Vagina (tissue), 2 donors: ENCODE measurements at regions not wholly inside any gene's neighbourhood (a gene's known extent, or its start where the extent isn't known, plus 50 kb on each side); places are given as distances from the start of the nearest gene placed in this dataset.

Experiments
- DNase-seq, 2 donors: peaks; one replicate each; pipeline ENCODE4 v3.0.0-alpha.2; 2017; ENCODE audit errors: extremely low spot score in 2 of 2
- H3K27ac ChIP-seq: fragments of 200-600 bp; sonication (generic); one replicate; pipeline ENCODE4 v1.5.1; 2019
- H3K27me3 ChIP-seq: fragments of 200-600 bp; sonication (generic); one replicate; pipeline ENCODE4 v1.5.1; 2019
- H3K36me3 ChIP-seq, 2 donors: fragments of 200-600 bp; sonication (generic); one replicate each; pipeline ENCODE4 v1.5.1; 2017 to 2019
- H3K4me1 ChIP-seq: fragments of 200-600 bp; sonication (generic); one replicate; pipeline ENCODE4 v1.5.1; 2019
- H3K4me3 ChIP-seq, 2 donors: fragments of 200-600 bp; sonication (generic); 1 replicate in 1 of 2; 2 replicates in 1 of 2; pipeline ENCODE4 v1.5.1; 2016 to 2019
- H3K9me3 ChIP-seq: fragments of 200-600 bp; sonication (generic); one replicate; pipeline ENCODE4 v1.5.1; 2019
- CTCF ChIP-seq, 3 experiments: fragments of 450-650 bp in 2 of 3; fragments of 200-600 bp in 1 of 3; sonication (generic) in 1 of 3; IDR thresholded peaks; one replicate each; pipeline ENCODE4 v1.5.1; 2017 to 2019; ENCODE audit warnings: antibody characterized with exemption in 3 of 3, mild to moderate bottlenecking in 2 of 3, moderate library complexity in 2 of 3
- POLR2A ChIP-seq, 2 donors: fragments of 450-650 bp; IDR thresholded peaks; one replicate each; pipeline ENCODE4 v1.6.1; 2017; ENCODE audit warnings: antibody characterized with exemption in 2 of 2, mild to moderate bottlenecking in 2 of 2, moderate library complexity in 2 of 2
- POLR2AphosphoS5 ChIP-seq, 2 donors: sonication (generic); formaldehyde crosslinking; IDR thresholded peaks; one replicate each; pipeline ENCODE4 v1.9.0; 2017; ENCODE audit warnings: antibody characterized with exemption in 2 of 2, mild to moderate bottlenecking in 2 of 2, low read depth in 1 of 2; ENCODE audit not compliant: insufficient read depth in 1 of 2
- intact Hi-C: fragments of 100-400 bp; cut with DNase I; formaldehyde crosslinking; loops from one replicate; pipeline ENCODE4 v1.15.1; 2023

GRCh38 chr10:100615908-100616307 is 80.2 kb downstream of the HIF1AN start:
- TF ChIP-seq POLR2A (IDR thresholded peaks at IDR 0.05) (no peak), POLR2AphosphoS5 (IDR thresholded peaks at IDR 0.05; ENCODE audit: insufficient read depth in 1 of 2, low read depth in 1 of 2) (no peak), CTCF (IDR thresholded peaks at IDR 0.05) (no peak)
- H3K4me3 ChIP-seq, result no peak overlapping the region
- no peaks in the 10 kb centered on the region for H3K9me3 ChIP-seq
- H3K36me3 ChIP-seq, result no peaks in the 10 kb centered on the region
- DNase-seq, result no peak
- no peaks in the 10 kb centered on the region for H3K4me1 ChIP-seq
- intact Hi-C loops, result no loop called here
- H3K27ac ChIP-seq, result no peak overlapping the region
- no peaks in the 10 kb centered on the region for H3K27me3 ChIP-seq

GRCh38 chr10:100618091-100618615 is 82.4 kb downstream of the HIF1AN start:
- intact Hi-C loops, result no loop called here
- Histone ChIP-seq H3K9me3 (no peaks in the 10 kb centered on the region), H3K27me3 (peaks cover 10% of the 10 kb centered on the region), H3K4me1 (no peaks in the 10 kb centered on the region), H3K27ac (no peak overlapping the region), H3K36me3 (no peaks in the 10 kb centered on the region), H3K4me3 (no peak overlapping the region)
- TF ChIP-seq CTCF (IDR thresholded peaks at IDR 0.05) (no peak), POLR2A (IDR thresholded peaks at IDR 0.05) (no peak), POLR2AphosphoS5 (IDR thresholded peaks at IDR 0.05; ENCODE audit: insufficient read depth in 1 of 2, low read depth in 1 of 2) (no peak)
- no peak for DNase-seq

- intact Hi-C loops, result no loop called here
- H3K27me3 ChIP-seq, result peaks cover 10% of the 10 kb centered on the region
- DNase-seq, result no peak
- no peaks in the 10 kb centered on the region for H3K36me3 ChIP-seq
- no peaks in the 10 kb centered on the region for H3K9me3 ChIP-seq
- no peak for TF ChIP-seq CTCF (IDR thresholded peaks at IDR 0.05)
- no peak for TF ChIP-seq POLR2AphosphoS5 (IDR thresholded peaks at IDR 0.05; ENCODE audit: insufficient read depth in 1 of 2, low read depth in 1 of 2)
- no peak for TF ChIP-seq POLR2A (IDR thresholded peaks at IDR 0.05)
- no peaks in the 10 kb centered on the region for H3K4me1 ChIP-seq
- H3K27ac ChIP-seq, result no peak overlapping the region
- H3K4me3 ChIP-seq, result no peak overlapping the region
Measured at GRCh38 chr10:100618632-100619255, 83.0 kb downstream of the HIF1AN start.

GRCh38 chr10:100620087-100620835 is 84.5 kb downstream of the HIF1AN start:
- intact Hi-C loops, result no loop called here
- Histone ChIP-seq H3K9me3 (no peaks in the 10 kb centered on the region), H3K4me3 (no peak overlapping the region), H3K36me3 (no peaks in the 10 kb centered on the region), H3K27ac (no peak overlapping the region), H3K4me1 (no peaks in the 10 kb centered on the region), H3K27me3 (peaks cover 10% of the 10 kb centered on the region)
- no peak for DNase-seq
- TF ChIP-seq CTCF (IDR thresholded peaks at IDR 0.05) (no peak), POLR2A (IDR thresholded peaks at IDR 0.05) (no peak), POLR2AphosphoS5 (IDR thresholded peaks at IDR 0.05; ENCODE audit: insufficient read depth in 1 of 2, low read depth in 1 of 2) (no peak)
